NAMALWA (cell line): ENCODE measurements at regions not wholly inside any gene's neighbourhood (a gene's known extent, or its start where the extent isn't known, plus 50 kb on each side); places are given as distances from the start of the nearest gene placed in this dataset.

Experiments
- DNase-seq: peaks from one replicate; pipeline ENCODE4 v3.0.0-alpha.2; 2015; ENCODE audit warnings: low spot score

GRCh38 chr9:129343424-129344375, 165.6 kb upstream of the IER5L start:
- no peak for DNase-seq

GRCh38 chr9:129342591-129343423, 164.7 kb upstream of the IER5L start:
- DNase-seq, result no peak

- DNase-seq, result no peak
These were observed 163.9 kb upstream of the IER5L start for GRCh38 chr9:129341987-129342348.

- no peak for DNase-seq
These were observed 163.3 kb upstream of the IER5L start for GRCh38 chr9:129341171-129341986.

GRCh38 chr9:129340427-129341170, 162.5 kb upstream of the IER5L start:
- DNase-seq, result no peak

- no peak for DNase-seq
These were observed 161.6 kb upstream of the IER5L start for GRCh38 chr9:129339539-129340157.

- no peak for DNase-seq
These were observed 160.8 kb upstream of the IER5L start for GRCh38 chr9:129338724-129339430.

- no peak for DNase-seq
These were observed 159.5 kb upstream of the IER5L start for GRCh38 chr9:129337336-129338140.

- DNase-seq, result peak; percentile 72
These were observed 158.7 kb upstream of the IER5L start for GRCh38 chr9:129336601-129337331.

- no peak for DNase-seq
These were observed 158.1 kb upstream of the IER5L start for GRCh38 chr9:129336130-129336528.

- DNase-seq, result no peak
These were observed 157.5 kb upstream of the IER5L start for GRCh38 chr9:129335464-129336129.

- no peak for DNase-seq
These were observed 156.3 kb upstream of the IER5L start for GRCh38 chr9:129334105-129334935.

- no peak for DNase-seq
These were observed 155.6 kb upstream of the IER5L start for GRCh38 chr9:129333617-129334104.

GRCh38 chr9:129332581-129332980, 154.5 kb upstream of the IER5L start:
- no peak for DNase-seq

- no peak for DNase-seq
These were observed 153.9 kb upstream of the IER5L start for GRCh38 chr9:129331772-129332500.

- no peak for DNase-seq
These were observed 153.4 kb upstream of the IER5L start for GRCh38 chr9:129331493-129331765.
